Activated CD4-positive, CD25-positive, alpha-beta regulatory T cell treated with anti-CD3 and anti-CD28 coated beads, Interleukin-2, amount 50 U/mL, for 24 hours (primary cell): ENCODE measurements at regions not wholly inside any gene's neighbourhood (a gene's known extent, or its start where the extent isn't known, plus 50 kb on each side); places are given as distances from the start of the nearest gene placed in this dataset.
"Not testable (repeated sequence)": the region's sequence is repeated elsewhere in the genome, so short reads cannot be mapped to it uniquely, and the experiment has no call there.

Experiments
- ATAC-seq, 2 donors: fragments of 150-1000 bp; cut with Tn5 transposase; one replicate each; pipeline ENCODE4 v1.10.0; 2021; ENCODE audit warnings: mild to moderate bottlenecking in 1 of 2, moderate library complexity in 1 of 2

GRCh38 chr4:1572521-1572920 is 111.6 kb downstream of the FAM53A start:
- ATAC-seq, result no peak

- no peak for ATAC-seq
Measured at GRCh38 chr4:1572010-1572385, 112.1 kb downstream of the FAM53A start.

- ATAC-seq, result no peak
Measured at GRCh38 chr4:1571165-1572009, 112.7 kb downstream of the FAM53A start.

- no peak for ATAC-seq
Measured at GRCh38 chr4:1570291-1571164, 113.6 kb downstream of the FAM53A start.

GRCh38 chr4:1569461-1570151 is 114.5 kb downstream of the FAM53A start:
- ATAC-seq, result no peak

GRCh38 chr4:1568855-1569460 is 115.2 kb downstream of the FAM53A start:
- no peak for ATAC-seq

GRCh38 chr4:1567808-1568581 is 116.1 kb downstream of the FAM53A start:
- no peak for ATAC-seq

GRCh38 chr4:1567519-1567807 is 116.7 kb downstream of the FAM53A start:
- no peak for ATAC-seq

GRCh38 chr4:1566838-1567518 is 117.1 kb downstream of the FAM53A start:
- ATAC-seq, result no peak

- ATAC-seq, result not testable (repeated sequence)
Measured at GRCh38 chr4:1566301-1566837, 117.7 kb downstream of the FAM53A start.

- ATAC-seq, result no peak
Measured at GRCh38 chr4:1565598-1566295, 118.4 kb downstream of the FAM53A start.

GRCh38 chr4:1564535-1565375 is 119.4 kb downstream of the FAM53A start:
- no peak for ATAC-seq

GRCh38 chr4:1563768-1564485 is 120.2 kb downstream of the FAM53A start:
- ATAC-seq, result no peak

GRCh38 chr4:1563241-1563640 is 120.9 kb downstream of the FAM53A start:
- no peak for ATAC-seq

GRCh38 chr4:1562771-1563170 is 121.3 kb downstream of the FAM53A start:
- no peak for ATAC-seq

GRCh38 chr4:1562371-1562770 is 121.7 kb downstream of the FAM53A start:
- no peak for ATAC-seq

- ATAC-seq, result no peak
Measured at GRCh38 chr4:1561286-1561990, 122.7 kb downstream of the FAM53A start.
